Lower leg skin (tissue), 4 donors: ENCODE measurements at regions not wholly inside any gene's neighbourhood (a gene's known extent, or its start where the extent isn't known, plus 50 kb on each side); places are given as distances from the start of the nearest gene placed in this dataset.

Experiments used
- DNase-seq, 2 donors: peaks; one replicate each; pipeline ENCODE4 v3.0.0-alpha.2; 2019; ENCODE audit warnings: low spot score in 2 of 2
- H3K4me3 ChIP-seq: fragments of 200-600 bp; sonication (generic); 2 replicates; pipeline ENCODE4 v1.5.1; 2017; ENCODE audit warnings: mild to moderate bottlenecking, low read depth; ENCODE audit not compliant: poor library complexity, severe bottlenecking
- CTCF ChIP-seq, 3 donors: fragments of 450-650 bp; IDR thresholded peaks; one replicate each; pipeline ENCODE4 v1.5.1; 2016; ENCODE audit warnings: antibody characterized with exemption in 3 of 3, mild to moderate bottlenecking in 3 of 3, moderate library complexity in 2 of 3
- POLR2A ChIP-seq, 2 donors: fragments of 450-650 bp; IDR thresholded peaks; one replicate each; pipeline ENCODE4 v1.6.1; 2016 to 2017; ENCODE audit warnings: antibody characterized with exemption in 2 of 2, mild to moderate bottlenecking in 1 of 2, moderate library complexity in 1 of 2
- WGBS, 2 donors: methylation state at CpG; one replicate each; pipeline ENCODE4 v1.1.5; 2018; 5-methylcytosine and 5-hydroxymethylcytosine counted together
- intact Hi-C: fragments of 100-400 bp; cut with DNase I; formaldehyde crosslinking; loops from one replicate; pipeline ENCODE4 v1.15.0; 2023; ENCODE audit warnings: low total_unique reads

- DNase-seq: no peak
- intact Hi-C loops: no loop called here
- 63 to 65% methylated on average over 9 to 11 of the region's 11 CpGs for WGBS, 2 donors
- TF ChIP-seq CTCF (IDR thresholded peaks at IDR 0.05): no peak
- TF ChIP-seq POLR2A (IDR thresholded peaks at IDR 0.05): no peak
- no peak overlapping the region for H3K4me3 ChIP-seq
Measured at GRCh38 chr20:22430746-22431168, 153.6 kb downstream of the FOXA2 start.

GRCh38 chr20:22430154-22430745 lies 154.1 kb downstream of the FOXA2 start:
- no peak overlapping the region for H3K4me3 ChIP-seq
- intact Hi-C loops: no loop called here
- 46 to 47% methylated on average over 15 of the region's 15 CpGs for WGBS, 2 donors
- TF ChIP-seq CTCF (IDR thresholded peaks at IDR 0.05) (no peak), POLR2A (IDR thresholded peaks at IDR 0.05) (no peak)
- DNase-seq: no peak

GRCh38 chr20:22429175-22430153 lies 154.9 kb downstream of the FOXA2 start:
- no peak for DNase-seq
- intact Hi-C loops: no loop called here
- WGBS, 2 donors: 76 to 78% methylated on average over 10 of the region's 10 CpGs

GRCh38 chr20:22428051-22428450 lies 156.3 kb downstream of the FOXA2 start:
- intact Hi-C loops: no loop called here
- TF ChIP-seq CTCF (IDR thresholded peaks at IDR 0.05) (no peak), POLR2A (IDR thresholded peaks at IDR 0.05) (no peak)
- DNase-seq: no peak
- H3K4me3 ChIP-seq: no peak overlapping the region
- WGBS, 2 donors: 88% methylated on average over 3 of the region's 3 CpGs

More at GRCh38 chr20:22429175-22430153, 154.9 kb downstream of the FOXA2 start:
- no peak for TF ChIP-seq CTCF (IDR thresholded peaks at IDR 0.05)
- TF ChIP-seq POLR2A (IDR thresholded peaks at IDR 0.05): no peak
- H3K4me3 ChIP-seq: no peak overlapping the region

- intact Hi-C loops: no loop called here
- DNase-seq: no peak
- WGBS, 2 donors: 85 to 86% methylated on average over 2 of the region's 2 CpGs
- TF ChIP-seq POLR2A (IDR thresholded peaks at IDR 0.05) (no peak), CTCF (IDR thresholded peaks at IDR 0.05) (no peak)
- H3K4me3 ChIP-seq: no peak overlapping the region
Measured at GRCh38 chr20:22426772-22427171, 157.6 kb downstream of the FOXA2 start.
